ENCODE measurements at regions not wholly inside any gene's neighbourhood (a gene's known extent, or its start where the extent isn't known, plus 50 kb on each side); places are given as distances from the start of the nearest gene placed in this dataset.
"Not testable (repeated sequence)": the region's sequence is repeated elsewhere in the genome, so short reads cannot be mapped to it uniquely, and the experiment has no call there.

GRCh38 chr3:188962253-188963247, 209.2 kb upstream of the TPRG1 start:
- DNase-seq (ENCODE audit: extremely low read depth in 1 of 11, low read depth in 9 of 11, low spot score in 4 of 11): no peak

- no peak for DNase-seq (ENCODE audit: extremely low read depth in 1 of 11, low read depth in 9 of 11, low spot score in 4 of 11)
These were observed 206.8 kb upstream of the TPRG1 start for GRCh38 chr3:188964957-188965356.

- no peak for DNase-seq (ENCODE audit: extremely low read depth in 1 of 11, low read depth in 9 of 11, low spot score in 4 of 11)
These were observed 199.5 kb upstream of the TPRG1 start for GRCh38 chr3:188972310-188972709.

- DNase-seq (ENCODE audit: extremely low read depth in 1 of 11, low read depth in 9 of 11, low spot score in 4 of 11): no peak
These were observed 196.7 kb upstream of the TPRG1 start for GRCh38 chr3:188974856-188975599.

GRCh38 chr3:188975600-188976314, 196.0 kb upstream of the TPRG1 start:
- DNase-seq (ENCODE audit: extremely low read depth in 1 of 11, low read depth in 9 of 11, low spot score in 4 of 11): no peak

GRCh38 chr3:188976407-188976806, 195.4 kb upstream of the TPRG1 start:
- DNase-seq (ENCODE audit: extremely low read depth in 1 of 11, low read depth in 9 of 11, low spot score in 4 of 11): no peak

- no peak for DNase-seq (ENCODE audit: extremely low read depth in 1 of 11, low read depth in 9 of 11, low spot score in 4 of 11)
These were observed 193.2 kb upstream of the TPRG1 start for GRCh38 chr3:188978421-188979171.

GRCh38 chr3:188979248-188979647, 192.5 kb upstream of the TPRG1 start:
- no peak for DNase-seq (ENCODE audit: extremely low read depth in 1 of 11, low read depth in 9 of 11, low spot score in 4 of 11)

- peak in 3 of 11 donors; percentile 18 to 36 (median 21) for DNase-seq (ENCODE audit: extremely low read depth in 1 of 11, low read depth in 9 of 11, low spot score in 4 of 11)
These were observed 192.0 kb upstream of the TPRG1 start for GRCh38 chr3:188979669-188980310.

- no peak for DNase-seq (ENCODE audit: extremely low read depth in 1 of 11, low read depth in 9 of 11, low spot score in 4 of 11)
These were observed 178.6 kb upstream of the TPRG1 start for GRCh38 chr3:188993181-188993580.

- no peak for DNase-seq (ENCODE audit: extremely low read depth in 1 of 11, low read depth in 9 of 11, low spot score in 4 of 11)
These were observed 170.2 kb upstream of the TPRG1 start for GRCh38 chr3:189001559-189001958.

- no peak for DNase-seq (ENCODE audit: extremely low read depth in 1 of 11, low read depth in 9 of 11, low spot score in 4 of 11)
These were observed 168.4 kb upstream of the TPRG1 start for GRCh38 chr3:189003410-189003809.

GRCh38 chr3:189013224-189013888, 158.4 kb upstream of the TPRG1 start:
- no peak for DNase-seq (ENCODE audit: extremely low read depth in 1 of 11, low read depth in 9 of 11, low spot score in 4 of 11)

- DNase-seq (ENCODE audit: extremely low read depth in 1 of 11, low read depth in 9 of 11, low spot score in 4 of 11): no peak
These were observed 157.2 kb upstream of the TPRG1 start for GRCh38 chr3:189014526-189014925.

GRCh38 chr3:189022576-189023466, 148.9 kb upstream of the TPRG1 start:
- DNase-seq (ENCODE audit: extremely low read depth in 1 of 11, low read depth in 9 of 11, low spot score in 4 of 11): not testable (repeated sequence)

GRCh38 chr3:189025866-189026265, 145.9 kb upstream of the TPRG1 start:
- DNase-seq (ENCODE audit: extremely low read depth in 1 of 11, low read depth in 9 of 11, low spot score in 4 of 11): no peak

- no peak for DNase-seq (ENCODE audit: extremely low read depth in 1 of 11, low read depth in 9 of 11, low spot score in 4 of 11)
These were observed 144.1 kb upstream of the TPRG1 start for GRCh38 chr3:189027626-189028155.

All from renal cortex interstitium (tissue), 11 donors.